H1 (cell line): ENCODE measurements at regions not wholly inside any gene's neighbourhood (a gene's known extent, or its start where the extent isn't known, plus 50 kb on each side); places are given as distances from the start of the nearest gene placed in this dataset.

Experiments used
- CBX8 ChIP-seq: fragments of 300-800, 300-1000 bp; sonication (generic); IDR thresholded peaks from 2 replicates; pipeline ENCODE4 v1.7.1; 2016; ENCODE audit warnings: low read depth, low read length, borderline replicate concordance
- PHF8 ChIP-seq: fragments of 200-600 bp; sonication (generic); conservative IDR thresholded peaks from 2 replicates; pipeline ENCODE4 v1.7.1; 2012; ENCODE audit warnings: low read depth, mild to moderate bottlenecking, inconsistent platforms, low read length, moderate library complexity
- SRF ChIP-seq: IDR thresholded peaks from 2 replicates; pipeline ENCODE4 v1.6.1; 2011; ENCODE audit warnings: mild to moderate bottlenecking, low read depth, low read length, moderate library complexity
- USF2 ChIP-seq: IDR thresholded peaks from 2 replicates; pipeline ENCODE4 v1.6.1; 2011; ENCODE audit warnings: low read length, improper control_type of control experiment

GRCh38 chr12:95417372-95417771 lies 56.6 kb upstream of the METAP2 start (continued):
- no peak for TF ChIP-seq PHF8
- TF ChIP-seq CBX8 = no peak
- TF ChIP-seq SRF = no peak
- TF ChIP-seq USF2 = no peak
